NCI-H226 (cell line): ENCODE measurements at regions not wholly inside any gene's neighbourhood (a gene's known extent, or its start where the extent isn't known, plus 50 kb on each side); places are given as distances from the start of the nearest gene placed in this dataset.

Experiments
- DNase-seq: peaks from one replicate; pipeline ENCODE4 v3.0.0-alpha.2; 2015

- DNase-seq = no peak
Measured at GRCh38 chr7:156261581-156261980, 379.0 kb upstream of the RNF32 start.

- DNase-seq = no peak
Measured at GRCh38 chr7:156257904-156258303, 382.7 kb upstream of the RNF32 start.

DNA sequence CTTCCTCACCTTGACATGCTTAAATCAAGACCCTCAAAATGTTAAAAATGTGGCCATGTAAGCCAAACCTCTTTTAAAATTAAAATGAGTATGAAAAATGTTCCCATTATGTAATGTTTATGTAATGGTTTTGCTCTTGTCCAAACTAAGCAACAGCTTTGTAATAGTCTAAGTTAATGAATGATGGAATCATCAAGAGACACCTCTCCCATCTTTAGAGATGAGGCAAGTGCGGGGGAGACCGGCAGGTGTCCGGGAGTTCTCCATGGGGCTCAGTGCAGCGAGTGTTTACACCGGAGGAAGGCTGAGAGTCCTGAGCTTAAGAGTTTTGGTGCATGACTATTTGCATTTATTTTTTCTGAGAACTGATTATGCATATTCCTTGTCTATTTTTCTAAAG, 384.9 kb upstream of the RNF32 start:
- no peak for DNase-seq

GRCh38 chr7:156251861-156252260, 388.7 kb upstream of the RNF32 start:
- no peak for DNase-seq

- DNase-seq = no peak
Measured at GRCh38 chr7:156240532-156240931, 400.0 kb upstream of the RNF32 start.

GRCh38 chr7:156238366-156239133, 402.0 kb upstream of the RNF32 start:
- DNase-seq = no peak

DNA sequence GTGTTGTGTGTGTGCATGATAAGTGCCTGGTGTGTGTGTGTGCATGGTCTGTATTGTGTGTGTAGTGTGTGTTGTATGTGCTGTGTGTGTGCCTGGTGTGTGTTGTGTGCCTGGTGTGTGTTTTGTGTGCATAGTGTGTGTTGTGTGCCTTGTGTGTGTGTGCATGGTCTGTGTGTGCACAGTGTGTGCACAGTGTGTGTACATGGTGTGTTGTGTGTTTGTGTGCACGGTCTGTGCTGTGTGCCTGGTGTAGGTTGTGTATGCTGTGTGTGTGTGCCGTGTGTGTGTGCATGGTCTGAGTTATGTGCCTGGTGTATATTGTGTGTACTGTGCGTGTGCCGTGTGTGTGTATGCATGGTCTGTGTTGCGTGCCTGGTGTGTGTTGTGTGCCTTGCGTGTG, 403.0 kb upstream of the RNF32 start:
- DNase-seq = no peak

DNA sequence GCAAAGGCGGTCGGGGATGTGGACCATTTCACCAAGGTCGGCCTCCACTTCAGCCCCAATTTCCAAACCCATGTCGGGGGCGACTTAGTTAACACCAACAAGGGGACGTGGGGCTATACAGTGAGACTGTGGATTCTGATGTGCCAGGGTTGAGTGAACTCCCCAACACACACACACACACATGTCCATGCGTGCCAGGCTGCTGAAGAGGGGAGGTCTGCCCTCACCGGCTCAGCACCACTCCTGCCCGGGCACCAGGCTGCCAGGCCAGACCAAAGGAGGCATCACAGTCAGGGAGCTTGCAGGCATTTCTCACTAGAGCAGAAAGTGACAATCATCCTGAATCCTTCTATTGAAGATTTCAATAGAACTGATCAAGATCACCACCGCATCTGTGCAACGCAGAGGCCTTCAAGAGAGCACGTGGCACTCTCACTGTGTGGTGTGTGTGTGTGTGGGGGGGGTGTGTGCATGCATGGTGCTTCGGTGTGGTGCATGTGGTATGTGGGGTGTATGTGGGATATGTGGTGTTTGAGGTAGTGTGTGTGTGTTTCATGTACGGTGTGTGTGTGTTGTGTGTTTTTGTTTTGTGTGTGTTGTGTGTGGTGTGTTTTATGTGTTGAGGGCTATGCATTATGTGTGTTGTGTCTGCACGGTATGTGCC, 403.5 kb upstream of the RNF32 start:
- DNase-seq = no peak

GRCh38 chr7:156236181-156236889, 404.2 kb upstream of the RNF32 start:
- DNase-seq = no peak

- DNase-seq = no peak
Measured at GRCh38 chr7:156234666-156235494, 405.7 kb upstream of the RNF32 start.

- DNase-seq = no peak
Measured at GRCh38 chr7:156234192-156234591, 406.4 kb upstream of the RNF32 start.

DNA sequence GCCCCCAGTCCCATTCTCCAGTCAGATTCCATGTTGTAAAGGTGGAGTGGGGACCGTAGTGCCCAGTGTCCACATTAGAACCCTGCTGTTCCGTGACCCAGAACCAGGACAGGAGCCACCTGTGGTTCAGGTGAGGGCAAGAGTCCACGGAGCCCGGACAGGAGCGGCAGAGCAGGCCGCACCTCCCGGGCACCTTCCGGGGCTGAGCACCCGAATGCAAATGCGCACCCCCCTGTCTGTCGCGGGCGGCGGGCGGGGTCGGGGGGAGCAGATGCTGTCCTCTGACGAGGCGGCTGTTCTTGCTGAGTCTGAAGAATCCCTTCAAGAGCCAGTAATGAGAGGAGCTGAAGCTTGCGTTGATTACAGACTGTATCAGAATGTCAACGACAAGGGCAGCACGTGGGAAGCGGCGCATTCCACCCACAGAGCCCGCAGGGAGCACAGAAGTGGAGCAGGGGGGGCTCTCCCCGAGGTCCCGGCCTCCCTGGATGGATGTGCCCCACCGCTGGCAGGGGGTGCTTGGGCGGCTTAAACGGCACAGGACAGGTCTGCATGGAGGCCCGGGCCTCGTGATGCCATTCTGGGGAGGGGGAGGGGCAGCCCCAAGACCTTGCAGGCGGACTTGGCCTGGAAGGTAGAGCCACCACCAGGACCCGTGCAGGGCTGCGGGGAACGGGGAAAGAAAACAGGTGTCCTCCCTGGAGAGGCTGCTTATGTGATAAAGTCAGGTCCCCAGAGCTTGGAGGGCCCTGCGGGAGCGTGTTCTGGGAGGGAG, 407.5 kb upstream of the RNF32 start:
- DNase-seq = no peak

DNA sequence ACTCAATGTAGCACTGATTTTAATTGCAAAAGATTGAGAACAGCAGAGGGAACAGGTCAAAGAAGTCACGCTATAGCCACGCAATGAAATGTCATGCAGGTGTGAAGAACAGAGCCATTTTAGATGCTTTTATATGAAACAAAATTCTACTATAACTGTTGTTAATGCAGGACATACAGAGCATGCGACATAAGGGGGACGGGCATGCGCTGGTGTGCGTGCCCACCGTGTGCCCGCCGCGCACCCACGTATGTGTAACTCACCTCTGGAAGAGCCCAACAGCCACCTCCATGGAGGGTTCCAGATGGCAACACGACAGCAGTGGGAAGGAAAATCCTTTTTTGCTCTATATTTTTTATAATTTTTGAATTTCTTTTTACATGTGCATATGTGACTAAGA, 410.0 kb upstream of the RNF32 start:
- no peak for DNase-seq

GRCh38 chr7:156224833-156225225, 412.6 kb upstream of the SHH start:
- no peak for DNase-seq

DNA sequence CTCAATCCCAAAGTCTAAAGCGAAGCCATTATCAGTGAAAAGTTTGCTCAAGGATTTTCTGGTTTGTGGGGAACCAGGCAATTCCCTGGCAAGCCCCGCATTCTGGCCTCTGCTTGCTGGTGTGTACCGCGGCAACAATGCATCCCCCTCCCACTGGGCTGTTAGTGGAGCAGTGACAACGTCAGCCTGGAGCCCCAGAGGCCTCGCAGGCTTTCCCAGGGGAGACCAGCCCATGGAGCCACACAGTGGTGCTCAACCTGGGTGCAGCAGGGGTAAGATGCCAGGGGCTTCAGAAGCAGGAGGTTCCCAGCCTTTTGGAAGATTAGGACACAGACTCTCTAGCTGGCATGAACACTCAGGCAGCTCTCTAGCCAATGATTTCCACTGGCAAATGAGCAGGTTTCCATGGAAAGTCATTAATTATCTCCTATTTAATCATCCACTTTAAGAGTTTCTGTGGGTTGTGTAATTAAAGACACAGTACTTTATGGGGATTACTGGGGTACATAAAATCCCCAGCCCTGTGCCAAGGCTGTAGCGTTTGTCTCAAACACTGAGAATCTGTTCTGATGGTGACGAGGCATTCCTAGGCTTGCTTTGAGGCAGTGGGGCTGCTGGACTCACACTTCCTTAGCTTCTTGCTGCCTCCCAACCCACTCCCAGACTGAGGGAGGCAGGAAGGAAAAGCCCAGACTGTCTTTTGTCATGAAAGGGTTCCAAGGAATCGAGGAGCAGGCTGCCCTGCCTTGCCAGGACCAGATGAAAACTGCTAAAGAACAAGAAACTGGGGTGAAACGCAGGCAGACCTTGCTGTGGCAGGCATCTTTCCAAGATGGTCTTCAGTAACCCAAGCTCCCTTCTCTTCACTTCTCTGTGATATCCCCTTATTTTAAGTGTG, 411.9 kb upstream of the SHH start:
- no peak for DNase-seq

DNA sequence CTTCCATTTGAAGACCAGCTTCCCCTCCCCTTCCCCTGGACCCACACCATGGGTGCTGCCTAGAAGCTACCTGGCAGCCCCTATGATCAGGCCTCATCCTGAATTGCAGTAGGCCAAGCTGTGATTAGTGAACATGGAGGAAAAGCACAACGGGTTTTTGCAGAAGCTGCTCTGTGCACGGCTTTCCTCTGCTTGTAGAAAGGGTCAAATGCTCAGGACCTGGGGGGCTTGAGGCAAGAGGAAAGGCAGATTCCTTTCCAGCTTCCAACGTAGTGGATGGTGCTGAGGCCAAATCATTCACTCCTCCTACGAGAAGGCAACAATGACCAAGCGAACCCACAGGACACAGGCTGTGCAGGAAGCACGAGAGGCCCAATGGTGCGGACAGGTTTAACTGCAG, 410.3 kb upstream of the SHH start:
- DNase-seq = no peak

DNA sequence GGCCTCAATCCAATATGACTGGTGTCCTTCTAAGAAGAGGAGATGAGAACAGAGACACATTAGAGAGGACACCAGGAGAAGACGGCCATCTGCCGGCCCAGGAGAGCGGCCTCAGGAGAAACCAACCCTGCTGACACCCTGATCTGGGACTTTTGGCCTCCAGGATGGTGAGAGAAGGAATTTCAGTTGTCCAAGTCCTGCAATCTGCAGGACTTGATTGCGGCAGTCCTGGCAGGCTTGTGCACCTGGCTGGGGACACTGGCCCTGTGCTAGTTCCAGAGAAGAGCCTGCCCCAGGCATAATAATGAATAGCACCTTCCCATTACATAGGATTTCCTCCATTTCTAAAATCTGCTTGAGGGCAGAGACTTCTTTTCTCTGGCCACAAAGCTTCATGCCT, 409.9 kb upstream of the SHH start:
- DNase-seq = no peak

GRCh38 chr7:156220701-156221100, 408.4 kb upstream of the SHH start:
- DNase-seq = no peak

GRCh38 chr7:156220078-156220605, 407.9 kb upstream of the SHH start:
- no peak for DNase-seq

GRCh38 chr7:156219307-156220077, 407.2 kb upstream of the SHH start:
- DNase-seq = no peak
